ENCODE measurements at regions not wholly inside any gene's neighbourhood (a gene's known extent, or its start where the extent isn't known, plus 50 kb on each side); places are given as distances from the start of the nearest gene placed in this dataset.
A peak's percentile ranks its signal among the peaks of the same experiment; 100 is the strongest.

DNA sequence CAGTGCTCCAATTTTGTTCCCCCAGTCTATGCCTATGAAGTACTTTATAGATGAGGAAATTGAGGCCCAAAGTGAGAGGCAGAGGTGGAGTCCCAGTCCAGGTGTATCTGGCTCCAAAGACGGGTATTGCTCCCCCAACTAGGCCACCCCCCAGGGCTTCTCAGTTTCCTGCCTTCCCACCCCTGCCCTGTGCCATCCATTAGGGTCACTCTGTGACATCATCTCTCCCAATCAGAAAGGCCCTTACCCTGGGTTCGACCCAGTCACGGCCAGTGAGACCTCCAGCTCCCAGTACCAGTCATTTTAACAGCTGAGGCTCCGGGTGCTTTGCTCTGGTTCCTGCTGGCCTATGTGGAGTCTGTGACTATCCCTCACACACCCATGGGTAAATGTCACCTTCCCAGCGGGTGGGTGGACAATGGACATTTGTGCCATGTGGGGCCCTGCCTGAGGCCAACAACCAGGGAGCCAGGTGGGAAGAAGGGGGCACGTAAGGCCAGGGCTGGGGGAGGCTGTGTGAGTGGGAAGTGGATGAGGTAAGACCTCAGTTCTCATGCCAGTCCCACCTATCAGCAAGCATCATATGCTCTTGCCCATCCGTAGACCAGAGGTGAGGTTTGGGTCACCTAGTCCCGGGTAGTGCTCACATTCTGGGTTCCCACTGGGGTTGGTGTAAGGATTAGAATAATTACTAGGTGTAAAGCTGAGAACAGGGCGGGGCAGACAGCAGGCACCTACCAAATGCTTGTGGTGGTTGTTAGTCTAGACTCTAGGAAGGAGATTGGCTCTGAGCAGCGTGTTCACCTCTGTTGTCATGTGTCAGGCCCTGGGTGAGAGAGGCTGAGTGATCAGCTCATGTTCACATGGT, 685.9 kb downstream of the MATN1 start:
- peak; percentile 17 for DNase-seq

DNA sequence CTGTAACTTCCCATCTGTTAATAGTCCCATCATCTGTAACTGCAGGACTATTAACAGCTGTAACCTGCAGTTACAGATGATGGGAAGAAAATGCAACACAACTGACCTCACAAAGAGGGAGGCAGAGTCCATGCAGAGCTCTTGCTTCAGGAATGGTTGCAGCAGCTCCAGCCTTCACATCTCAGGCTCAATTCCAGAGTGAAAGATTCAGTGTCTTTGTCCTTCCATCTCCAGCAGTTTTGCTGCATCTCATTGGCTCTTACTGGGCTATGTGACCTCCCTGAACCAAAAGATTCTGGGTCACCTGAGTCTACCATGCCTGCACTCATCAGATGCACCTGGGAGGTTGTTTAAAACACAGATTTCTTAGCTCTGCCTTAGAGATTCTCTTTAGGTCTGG, 686.7 kb downstream of the MATN1 start:
- DNase-seq = no peak

DNA sequence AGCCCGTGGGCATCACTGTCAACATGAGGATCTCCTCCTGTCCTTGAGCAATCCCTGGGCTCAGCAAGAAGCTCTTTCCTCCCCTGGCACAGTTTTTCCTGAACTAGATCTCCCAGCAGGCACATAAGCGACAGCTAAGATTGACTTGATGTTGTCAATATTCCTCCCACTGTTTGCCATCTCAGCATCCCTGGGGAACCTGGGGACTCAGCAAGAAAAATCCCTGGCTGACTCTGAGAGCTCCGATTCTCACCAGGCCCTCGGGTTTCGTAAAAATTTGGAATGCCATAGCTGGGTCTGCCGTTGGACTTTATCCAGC, 687.2 kb downstream of the MATN1 start:
- peak; percentile 21 for DNase-seq

- peak; percentile 37 for DNase-seq
Measured at GRCh38 chr1:30035522-30036228, 687.7 kb downstream of the MATN1 start.

GRCh38 chr1:30034627-30035521, 688.5 kb downstream of the MATN1 start:
- peak; percentile 40 for DNase-seq

DNA sequence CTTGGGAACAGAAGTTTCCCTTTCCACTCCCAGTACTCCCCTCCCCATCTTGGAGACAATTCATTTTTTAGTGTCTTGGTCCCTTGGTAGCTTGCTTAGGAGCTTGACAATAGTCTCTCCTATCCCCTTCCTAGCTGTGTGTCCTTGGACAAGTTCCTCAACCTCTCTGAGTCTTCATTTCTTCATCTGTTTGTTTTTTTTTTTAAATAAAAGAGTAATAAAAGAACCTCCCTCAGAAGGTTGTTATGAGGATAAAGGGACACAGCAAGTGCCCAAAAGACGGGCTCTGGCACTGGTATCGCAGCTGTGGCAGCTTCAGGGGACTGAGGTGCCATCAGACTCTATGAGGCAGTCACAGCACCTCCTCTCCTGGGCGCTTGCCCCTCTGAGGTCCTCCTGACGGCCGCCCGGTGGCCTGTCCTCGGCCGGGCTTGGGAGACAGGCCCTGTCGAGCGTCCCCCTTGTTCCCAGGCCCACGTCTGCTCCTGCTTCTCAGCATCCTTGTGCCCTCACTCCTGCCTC, 689.2 kb downstream of the MATN1 start:
- no peak for DNase-seq

DNA sequence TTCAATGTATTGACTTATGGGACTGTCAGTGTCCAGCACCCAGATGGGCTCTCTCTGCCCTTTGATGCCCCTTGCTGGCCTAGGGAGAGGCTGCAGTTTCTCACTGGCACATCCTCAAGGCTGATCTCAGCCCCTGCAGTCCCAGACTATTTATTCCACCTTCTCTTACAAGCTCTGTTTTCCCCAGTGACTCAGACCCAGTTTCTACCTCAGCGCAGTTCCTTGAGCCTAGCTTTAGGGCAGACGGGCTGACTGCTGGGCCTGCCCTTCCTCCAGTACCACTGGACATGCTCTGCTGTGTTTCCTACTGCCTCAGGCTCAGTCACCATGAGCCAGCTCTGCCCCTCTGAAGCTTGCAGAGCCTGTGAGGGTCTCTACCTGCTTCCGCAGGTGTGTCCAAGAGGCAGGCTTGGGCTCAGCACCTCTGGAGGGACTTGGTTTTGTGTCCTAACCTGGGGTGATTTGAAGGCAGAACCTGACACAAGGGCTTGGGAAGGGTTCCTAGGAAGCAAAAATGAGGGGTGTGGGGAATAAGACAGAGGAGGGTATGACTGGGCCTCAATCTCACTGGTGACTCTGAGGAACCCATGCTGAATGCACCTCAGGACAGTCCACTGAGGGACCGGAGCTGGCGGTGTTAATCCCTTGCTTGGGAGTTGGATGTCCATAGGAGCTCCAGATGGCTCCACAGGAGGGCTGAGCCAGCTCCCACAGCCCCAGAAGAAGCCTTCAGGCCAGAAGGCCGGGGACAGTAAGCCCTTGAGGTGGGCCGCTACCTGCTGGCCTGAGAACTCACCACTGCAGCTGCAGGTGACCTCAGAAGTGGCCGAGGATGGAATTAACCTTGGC, 689.9 kb downstream of the MATN1 start:
- peak; percentile 33 for DNase-seq

DNA sequence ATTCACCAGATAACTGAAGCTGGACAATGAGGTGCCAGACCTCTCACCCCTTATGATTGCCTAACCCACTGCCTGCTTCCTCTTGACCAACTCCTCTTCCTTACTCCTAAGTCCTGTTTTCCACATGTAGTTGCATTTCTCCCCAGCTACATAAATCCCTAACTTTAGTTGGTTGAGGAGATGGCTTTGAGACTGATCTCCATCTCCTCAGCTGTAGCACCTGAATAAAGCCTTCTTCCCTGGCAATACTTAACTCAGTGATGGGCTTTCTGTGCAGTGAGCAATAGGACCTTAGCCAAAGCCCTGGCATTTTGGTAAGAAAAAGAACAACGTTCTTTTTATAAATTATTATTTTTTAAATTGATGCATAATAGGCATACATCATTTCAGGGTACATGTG, 691.1 kb downstream of the MATN1 start:
- DNase-seq = no peak

- DNase-seq = peak; percentile 28
Measured at GRCh38 chr1:30029677-30030076, 693.7 kb downstream of the MATN1 start.

DNA sequence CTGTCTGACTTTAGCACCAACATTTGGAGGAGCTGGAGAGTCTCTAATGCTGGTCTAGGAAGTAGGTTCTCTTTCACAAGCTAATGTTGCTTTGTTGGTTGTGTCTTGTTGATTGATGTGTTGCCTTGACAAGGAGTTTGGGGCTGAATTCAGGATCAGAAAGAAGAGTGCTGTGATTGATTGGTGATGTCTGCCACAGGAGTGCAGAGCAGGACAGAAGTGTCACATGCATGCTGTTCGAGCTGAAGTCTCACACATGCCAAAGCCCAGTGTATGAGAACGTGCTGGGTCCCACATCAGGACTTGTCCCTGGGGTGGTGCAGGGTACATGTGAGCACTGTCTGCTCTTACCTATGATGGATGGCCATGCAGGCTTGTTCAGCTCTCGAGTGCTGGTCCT, 694.4 kb downstream of the MATN1 start:
- peak; percentile 9 for DNase-seq

GRCh38 chr1:30028283-30028682, 695.1 kb downstream of the MATN1 start:
- DNase-seq = peak; percentile 17

DNA sequence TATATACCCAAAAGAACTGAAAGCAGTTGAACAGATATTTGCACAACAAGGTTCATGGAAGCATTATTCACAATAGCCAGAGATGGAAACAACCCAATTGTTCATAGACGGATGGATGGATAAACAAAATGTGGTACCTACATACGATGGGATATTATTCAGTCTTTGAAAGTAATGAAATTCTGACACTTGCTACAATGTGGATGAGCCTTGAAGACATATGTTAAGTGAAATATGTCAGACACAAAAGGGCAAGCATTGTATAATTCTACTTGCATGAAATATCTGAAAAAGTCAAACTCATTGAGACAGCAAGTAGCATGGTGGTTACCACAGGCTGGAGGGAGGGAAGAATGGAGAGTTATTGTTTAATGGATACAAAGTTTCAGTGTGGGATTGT, 696.1 kb downstream of the MATN1 start:
- no peak for DNase-seq

GRCh38 chr1:30024411-30025195, 698.8 kb downstream of the MATN1 start:
- peak; percentile 13 for DNase-seq

GRCh38 chr1:30023339-30024022, 699.9 kb downstream of the MATN1 start:
- peak; percentile 11 for DNase-seq

DNA sequence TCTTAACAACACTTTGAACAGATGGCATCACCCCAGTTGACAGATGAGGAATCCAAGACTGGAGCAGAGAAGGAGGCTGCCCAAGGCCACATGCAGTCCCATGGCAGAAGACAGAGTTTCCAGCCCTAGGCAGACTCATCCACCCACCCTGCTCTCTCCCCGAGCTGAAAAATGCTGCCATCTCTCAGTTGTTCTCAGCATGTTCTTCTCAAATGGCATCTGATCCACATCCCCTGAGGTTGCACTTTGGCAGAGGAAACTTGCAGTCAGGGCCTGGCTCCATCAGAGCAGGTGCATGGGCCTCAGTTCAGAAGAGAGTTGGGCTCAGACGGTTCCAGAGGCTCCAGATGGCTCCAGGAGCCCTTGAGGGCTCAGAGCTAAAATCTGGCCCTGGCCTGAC, 709.4 kb downstream of the MATN1 start:
- DNase-seq = peak; percentile 24

DNA sequence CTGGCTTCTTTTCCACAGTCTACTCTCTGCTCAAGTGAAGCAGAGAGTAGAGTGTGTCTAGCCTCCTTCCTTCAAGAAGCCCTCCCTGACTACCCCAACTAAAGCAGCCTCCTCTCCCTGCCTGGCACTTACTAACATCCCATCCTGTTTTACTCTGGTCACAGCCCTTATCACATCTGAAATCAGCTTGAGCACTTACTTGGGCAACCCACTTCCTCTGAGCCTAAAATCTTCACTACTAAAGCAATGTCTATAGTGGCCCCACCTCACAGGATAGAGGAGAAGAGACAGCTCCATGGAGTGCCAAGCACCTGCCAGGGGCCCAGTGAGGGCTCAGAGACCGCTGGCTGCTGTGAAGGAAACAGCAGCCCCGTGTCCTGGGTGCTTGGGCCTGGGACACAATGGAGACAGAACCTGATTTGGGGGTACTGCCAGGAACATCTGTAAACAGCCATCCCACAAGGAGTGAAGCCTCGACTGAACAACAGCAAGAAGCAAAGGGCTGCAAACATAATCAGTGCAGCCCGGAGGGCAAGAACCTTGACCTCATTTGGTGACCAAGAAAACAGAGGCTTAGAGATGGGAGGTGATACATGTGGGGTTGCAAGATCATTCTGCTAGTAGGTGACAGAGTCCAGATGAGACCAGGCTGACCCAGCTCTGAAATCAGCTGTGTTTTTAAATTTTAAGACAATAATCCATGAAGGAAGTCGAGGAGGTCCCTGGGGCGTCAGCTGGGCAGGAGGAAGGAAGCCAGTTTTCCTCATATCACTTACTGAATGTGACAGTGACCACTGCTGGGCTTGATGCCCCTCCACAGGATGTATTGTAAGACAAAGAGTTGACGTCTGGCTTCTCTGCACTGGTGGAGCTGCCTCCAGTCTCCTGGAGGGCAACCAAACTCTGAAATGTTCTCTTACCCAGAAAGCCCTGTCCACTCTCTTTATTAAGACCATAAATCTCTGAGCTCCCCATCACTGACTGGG, 710.6 kb downstream of the MATN1 start:
- peak; percentile 19 for DNase-seq

GRCh38 chr1:30011970-30012369, 711.4 kb downstream of the MATN1 start:
- peak; percentile 28 for DNase-seq

DNA sequence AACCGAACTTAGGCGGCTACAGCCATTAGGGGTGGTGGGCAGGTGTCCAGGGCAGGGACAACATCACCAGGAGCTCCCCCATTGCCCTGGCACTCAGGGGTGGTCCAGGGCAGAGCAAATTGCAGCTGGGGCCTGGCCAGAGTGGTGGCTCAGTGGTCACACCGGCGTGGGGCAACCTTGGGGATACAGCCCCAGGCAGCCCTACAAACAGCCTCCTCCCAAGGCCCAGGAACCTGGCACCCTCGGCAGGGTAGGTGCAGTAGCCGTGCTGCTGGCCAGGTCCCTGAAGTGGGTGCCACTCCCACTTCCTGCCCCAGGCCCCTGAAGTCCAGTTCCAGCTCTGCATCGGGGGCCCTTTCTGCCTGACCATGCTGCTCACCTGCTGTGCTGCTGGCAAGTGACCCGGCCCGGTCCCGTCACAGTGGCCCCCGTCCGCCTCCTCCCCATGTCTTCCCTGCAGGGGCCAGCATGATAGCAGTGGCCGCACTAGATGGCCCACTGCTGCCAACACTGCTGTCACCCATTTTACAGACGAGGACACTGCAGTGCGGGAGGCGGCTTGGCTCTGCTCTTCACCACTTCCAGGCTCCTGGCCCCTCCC, 712.8 kb downstream of the MATN1 start:
- DNase-seq = peak; percentile 40

- peak; percentile 38 for DNase-seq
Measured at GRCh38 chr1:30009720-30010119, 713.7 kb downstream of the MATN1 start.

Measured in activated CD8-positive, alpha-beta memory T cell treated with anti-CD3 and anti-CD28 coated beads for 24 hours (primary cell).